Ectodermal cell (in vitro differentiated cells): ENCODE measurements at regions not wholly inside any gene's neighbourhood (a gene's known extent, or its start where the extent isn't known, plus 50 kb on each side); places are given as distances from the start of the nearest gene placed in this dataset.
"Not testable (repeated sequence)": the region's sequence is repeated elsewhere in the genome, so short reads cannot be mapped to it uniquely, and the experiment has no call there.

Source experiments
- H3K27ac ChIP-seq: 2 replicates; pipeline ENCODE4 v1.7.0; 2013; ENCODE audit warnings: mild to moderate bottlenecking, low read depth, low read length; ENCODE audit not compliant: insufficient read depth, poor library complexity, severe bottlenecking
- H3K27me3 ChIP-seq: 2 replicates; pipeline ENCODE4 v1.7.0; 2013; ENCODE audit warnings: mild to moderate bottlenecking, low read length; ENCODE audit not compliant: insufficient read depth, control insufficient read depth, poor library complexity, severe bottlenecking
- H3K36me3 ChIP-seq: one replicate; pipeline ENCODE4 v1.7.0; 2013; ENCODE audit warnings: low read length; ENCODE audit not compliant: control insufficient read depth, insufficient read depth
- H3K4me1 ChIP-seq: one replicate; pipeline ENCODE4 v1.7.0; 2013; ENCODE audit warnings: low read length; ENCODE audit not compliant: control insufficient read depth, insufficient read depth
- H3K4me3 ChIP-seq: 2 replicates; pipeline ENCODE4 v1.7.0; 2013; ENCODE audit warnings: low read depth, low read length, control low read depth; ENCODE audit not compliant: insufficient read depth
- H3K9me3 ChIP-seq: 2 replicates; pipeline ENCODE4 v1.7.0; 2013; ENCODE audit warnings: mild to moderate bottlenecking, low read length, moderate library complexity; ENCODE audit not compliant: control insufficient read depth
- WGBS, 2 experiments: methylation state at CpG; one replicate each; pipeline ENCODE4 v1.1.7; 2013; ENCODE audit warnings: missing lambda C conversion rate in 2 of 2; 5-methylcytosine and 5-hydroxymethylcytosine counted together

DNA sequence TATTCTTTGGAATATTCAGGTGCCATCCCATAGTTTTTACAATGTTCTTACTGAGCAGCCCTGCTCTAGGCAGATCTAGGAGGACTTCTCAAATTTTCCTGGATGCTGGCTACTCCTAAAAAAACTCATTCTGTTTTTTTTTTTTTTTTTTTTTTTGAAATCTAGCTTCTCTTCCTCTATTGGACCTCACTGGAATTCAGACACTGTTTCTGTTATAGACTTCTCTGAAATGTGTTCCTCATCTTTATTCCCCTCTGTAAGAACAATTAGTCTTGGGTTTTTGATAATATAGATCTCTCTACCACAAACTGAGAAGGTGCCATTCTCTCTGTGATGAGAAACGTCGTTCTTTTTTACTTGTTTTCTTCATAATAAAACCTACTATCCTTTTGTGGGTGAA is 115.3 kb upstream of the CCND2 start:
- no peaks in the 10 kb centered on the region for H3K4me1 ChIP-seq
- H3K27me3 ChIP-seq, result no peaks in the 10 kb centered on the region
- H3K9me3 ChIP-seq, result no peaks in the 10 kb centered on the region
- no peaks in the 10 kb centered on the region for H3K36me3 ChIP-seq
- H3K4me3 ChIP-seq, result no peak overlapping the region
- H3K27ac ChIP-seq, result no peak overlapping the region
- 83 to 95% methylated on average over 2 of the region's 2 CpGs for WGBS, 2 experiments

DNA sequence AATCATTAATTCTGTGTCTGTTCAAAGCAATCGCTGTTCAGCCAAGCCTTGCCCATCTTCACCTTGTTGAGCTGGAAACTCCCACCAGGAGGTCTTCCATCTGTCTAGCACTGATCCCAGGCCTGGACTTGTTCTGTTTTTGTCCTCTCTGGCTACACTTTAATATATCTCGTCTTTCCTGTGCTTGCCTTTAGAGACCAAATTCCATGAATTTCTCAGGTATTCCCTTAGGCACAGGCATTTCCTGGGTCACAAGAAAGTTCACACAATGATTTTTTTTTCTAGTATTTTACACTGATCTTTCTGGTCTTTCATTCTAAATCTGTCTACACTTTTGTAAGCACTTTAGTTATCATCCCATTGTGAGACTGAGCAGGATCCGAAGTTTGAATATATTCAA is 116.4 kb upstream of the CCND2 start:
- WGBS, 2 experiments, result 86 to 92% methylated on average over 3 of the region's 3 CpGs
- Histone ChIP-seq H3K4me3 (no peak overlapping the region), H3K27ac (no peak overlapping the region), H3K36me3 (no peaks in the 10 kb centered on the region), H3K9me3 (no peaks in the 10 kb centered on the region), H3K27me3 (no peaks in the 10 kb centered on the region), H3K4me1 (no peaks in the 10 kb centered on the region)

DNA sequence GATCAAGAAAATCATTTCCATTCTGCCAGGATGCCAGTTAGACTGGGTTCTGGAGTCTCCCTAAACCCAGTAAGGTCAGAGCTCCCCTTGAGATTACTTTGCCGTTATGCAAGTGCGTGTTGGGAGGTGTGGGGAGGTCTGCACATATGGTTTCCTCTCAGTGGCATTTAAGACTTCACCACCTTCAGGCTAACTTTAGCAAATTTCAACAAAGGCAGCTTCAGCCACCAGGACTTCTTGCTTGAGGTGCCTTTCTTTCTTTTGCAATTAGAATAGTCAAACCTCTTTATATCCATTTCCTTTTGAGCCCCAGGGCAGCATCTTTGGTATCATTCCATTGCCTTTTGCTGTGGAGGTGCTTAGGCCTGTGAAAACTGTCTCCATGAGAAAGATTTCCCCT is 117.2 kb upstream of the CCND2 start:
- Histone ChIP-seq H3K27ac (no peak overlapping the region), H3K4me3 (no peak overlapping the region), H3K27me3 (no peaks in the 10 kb centered on the region), H3K4me1 (no peaks in the 10 kb centered on the region), H3K36me3 (no peaks in the 10 kb centered on the region), H3K9me3 (no peaks in the 10 kb centered on the region)
- WGBS, 2 experiments, result 85 to 93% methylated on average over 2 of the region's 2 CpGs

DNA sequence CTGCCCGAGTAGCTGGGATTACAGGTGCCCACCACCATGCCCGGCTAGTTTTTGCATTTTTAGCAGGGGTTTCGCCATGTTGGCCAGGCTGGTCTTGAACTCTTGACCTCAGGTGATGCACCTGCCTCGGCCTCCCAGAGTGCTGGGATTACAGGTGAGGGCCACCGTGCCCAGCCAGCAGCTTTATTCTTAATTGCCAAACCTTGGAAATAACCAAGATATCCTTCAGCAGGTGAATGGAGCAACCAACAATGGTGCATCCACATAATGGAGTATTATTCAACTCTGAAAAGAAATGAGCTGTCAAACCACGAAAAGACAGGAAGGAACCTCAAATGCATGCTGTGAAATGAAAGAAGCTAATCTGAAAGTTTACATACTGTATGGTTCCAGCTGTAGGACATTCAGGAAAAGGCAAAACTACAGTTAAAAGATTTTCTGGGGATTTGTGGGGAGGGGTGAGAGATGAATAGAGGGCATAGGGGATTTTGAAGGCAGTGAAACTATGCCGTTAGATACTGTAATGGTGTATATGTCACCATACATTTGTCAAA is 118.8 kb upstream of the CCND2 start:
- 93 to 94% methylated on average over 6 to 7 of the region's 7 CpGs for WGBS, 2 experiments
- Histone ChIP-seq H3K4me3 (no peak overlapping the region), H3K27me3 (no peaks in the 10 kb centered on the region), H3K27ac (no peak overlapping the region), H3K36me3 (no peaks in the 10 kb centered on the region), H3K4me1 (no peaks in the 10 kb centered on the region), H3K9me3 (no peaks in the 10 kb centered on the region)

DNA sequence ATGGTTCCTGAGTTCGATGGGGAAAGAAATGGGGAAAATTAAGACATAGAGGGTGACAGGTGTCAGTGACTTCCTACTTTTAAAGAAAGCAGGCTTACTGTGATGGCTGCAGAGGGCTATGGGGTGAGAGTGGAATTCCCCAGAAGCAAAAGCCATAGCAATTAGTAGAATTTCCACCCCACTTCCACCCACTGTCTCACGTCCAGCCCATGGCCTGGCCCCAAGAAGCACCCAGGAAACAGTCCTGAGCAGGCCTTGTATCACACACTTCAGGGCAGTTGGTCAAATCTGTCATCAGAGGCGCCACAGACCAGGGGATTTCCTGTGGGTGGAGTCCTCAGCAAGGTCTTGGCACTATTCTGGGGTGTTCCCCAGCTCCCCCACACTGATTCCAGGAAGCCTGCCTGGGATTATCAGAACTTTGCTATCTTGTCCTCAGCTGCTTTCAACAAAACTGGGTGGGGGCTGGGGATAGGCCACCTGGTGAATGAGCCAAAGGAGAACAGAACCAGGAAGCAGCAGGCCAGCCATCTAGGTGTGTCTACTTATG is 120.1 kb upstream of the CCND2 start:
- H3K9me3 ChIP-seq, result no peaks in the 10 kb centered on the region
- WGBS, 2 experiments, result 84 to 87% methylated on average over 3 of the region's 3 CpGs
- no peaks in the 10 kb centered on the region for H3K27me3 ChIP-seq

DNA sequence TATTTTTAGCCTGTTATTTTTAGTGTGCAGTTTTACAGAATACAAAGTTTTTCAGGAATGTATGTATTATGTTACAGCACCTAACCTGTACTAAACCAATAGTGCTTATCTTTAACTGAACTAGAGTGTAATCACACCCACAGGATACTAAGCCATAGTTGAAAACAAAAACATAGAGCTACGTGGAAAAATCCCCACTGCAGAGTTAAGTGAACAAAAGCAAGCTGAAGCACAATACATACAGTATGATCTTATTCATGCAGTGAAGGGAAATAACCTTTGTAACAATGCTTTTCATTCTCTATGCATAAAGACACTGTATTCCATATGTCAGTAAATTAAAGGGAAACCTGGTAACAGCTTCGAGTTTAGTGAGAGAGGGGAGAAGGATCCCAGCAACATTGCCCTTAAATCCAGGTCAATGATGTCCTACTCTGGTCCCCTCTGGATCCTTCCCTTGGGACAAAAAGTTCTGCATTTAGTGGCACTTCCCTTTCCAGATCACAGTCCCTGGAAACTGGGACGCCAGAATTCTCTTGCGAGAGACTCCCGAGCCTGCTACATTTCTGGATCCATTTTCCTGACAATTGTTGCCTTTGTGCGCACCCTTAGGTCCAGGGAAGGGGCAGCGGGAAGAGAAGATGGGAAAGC is 121.3 kb upstream of the CCND2 start:
- WGBS, 2 experiments, result 88% methylated on average over 6 to 7 of the region's 7 CpGs

More for the DNA sequence above, 120.1 kb upstream of the CCND2 start:
- Histone ChIP-seq H3K4me1 (no peaks in the 10 kb centered on the region), H3K36me3 (no peaks in the 10 kb centered on the region), H3K27ac (no peak overlapping the region), H3K4me3 (no peak overlapping the region)

DNA sequence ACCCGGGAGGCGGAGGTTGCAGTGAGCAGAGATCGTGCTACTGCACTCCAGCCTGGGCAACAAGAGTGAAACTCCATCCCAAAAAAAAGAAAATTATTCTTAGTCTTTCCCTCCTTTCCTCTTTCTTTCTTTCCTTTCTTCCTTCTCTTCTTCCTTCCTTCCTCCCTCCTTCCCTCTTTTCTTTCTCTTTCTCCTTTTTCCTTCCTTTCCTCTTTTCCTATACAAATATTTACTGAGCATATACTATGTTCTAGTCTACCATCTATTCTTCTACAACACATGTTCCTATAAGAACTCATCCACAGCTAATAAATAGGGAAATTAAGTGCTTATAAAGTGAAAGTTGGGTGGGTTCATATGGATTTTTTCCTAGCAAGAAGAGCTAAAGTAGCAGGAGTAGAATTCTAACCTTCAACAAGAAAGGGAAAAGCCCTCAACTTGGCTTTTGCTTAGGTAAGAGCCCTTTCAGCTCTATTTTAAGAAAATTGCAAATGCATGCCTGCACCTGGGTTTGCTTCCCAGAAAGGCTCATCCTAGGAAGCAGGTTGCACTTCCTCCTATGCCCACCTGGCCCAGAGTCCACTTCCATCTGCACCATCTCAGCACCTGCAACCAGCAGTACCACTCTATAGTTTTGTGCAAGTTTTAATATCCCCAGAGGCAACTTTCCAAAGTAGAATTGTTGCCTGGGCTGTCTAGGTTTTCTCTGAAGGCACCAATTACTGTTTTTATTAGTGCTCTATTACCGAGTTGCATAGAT is 122.0 kb upstream of the CCND2 start:
- H3K27ac ChIP-seq, result no peak overlapping the region
- WGBS, 2 experiments, result 90 to 98% methylated on average over 4 of the region's 4 CpGs
- H3K4me3 ChIP-seq, result no peak overlapping the region
- H3K9me3 ChIP-seq, result no peaks in the 10 kb centered on the region
- no peaks in the 10 kb centered on the region for H3K36me3 ChIP-seq
- H3K4me1 ChIP-seq, result no peaks in the 10 kb centered on the region
- no peaks in the 10 kb centered on the region for H3K27me3 ChIP-seq

More for the DNA sequence above, 121.3 kb upstream of the CCND2 start:
- H3K4me1 ChIP-seq, result no peaks in the 10 kb centered on the region
- no peak overlapping the region for H3K27ac ChIP-seq
- H3K9me3 ChIP-seq, result no peaks in the 10 kb centered on the region
- H3K4me3 ChIP-seq, result no peak overlapping the region
- no peaks in the 10 kb centered on the region for H3K36me3 ChIP-seq
- no peaks in the 10 kb centered on the region for H3K27me3 ChIP-seq

DNA sequence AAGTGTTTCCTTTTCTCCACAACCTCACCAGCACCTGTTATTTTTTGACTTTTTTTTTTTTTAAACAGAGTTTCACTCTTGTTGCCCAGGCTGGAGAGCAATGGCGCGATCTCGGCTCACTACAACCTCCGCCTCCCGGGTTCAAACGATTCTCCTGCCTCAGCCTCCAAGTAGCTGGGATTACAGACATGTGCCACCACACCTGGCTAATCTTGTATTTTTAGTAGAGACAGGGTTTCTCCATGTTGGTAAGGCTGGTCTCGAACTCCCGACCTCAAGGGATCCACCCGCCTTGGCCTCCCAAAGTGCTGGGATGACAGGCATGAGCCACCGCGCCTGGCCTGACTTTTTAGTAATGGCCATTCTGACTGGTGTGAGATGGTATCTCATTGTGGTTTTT is 123.2 kb upstream of the CCND2 start:
- not testable (repeated sequence) for H3K4me3 ChIP-seq, H3K4me1 ChIP-seq, H3K27me3 ChIP-seq, H3K27ac ChIP-seq, H3K9me3 ChIP-seq, H3K36me3 ChIP-seq
- 95 to 97% methylated on average over 11 of the region's 11 CpGs for WGBS, 2 experiments

DNA sequence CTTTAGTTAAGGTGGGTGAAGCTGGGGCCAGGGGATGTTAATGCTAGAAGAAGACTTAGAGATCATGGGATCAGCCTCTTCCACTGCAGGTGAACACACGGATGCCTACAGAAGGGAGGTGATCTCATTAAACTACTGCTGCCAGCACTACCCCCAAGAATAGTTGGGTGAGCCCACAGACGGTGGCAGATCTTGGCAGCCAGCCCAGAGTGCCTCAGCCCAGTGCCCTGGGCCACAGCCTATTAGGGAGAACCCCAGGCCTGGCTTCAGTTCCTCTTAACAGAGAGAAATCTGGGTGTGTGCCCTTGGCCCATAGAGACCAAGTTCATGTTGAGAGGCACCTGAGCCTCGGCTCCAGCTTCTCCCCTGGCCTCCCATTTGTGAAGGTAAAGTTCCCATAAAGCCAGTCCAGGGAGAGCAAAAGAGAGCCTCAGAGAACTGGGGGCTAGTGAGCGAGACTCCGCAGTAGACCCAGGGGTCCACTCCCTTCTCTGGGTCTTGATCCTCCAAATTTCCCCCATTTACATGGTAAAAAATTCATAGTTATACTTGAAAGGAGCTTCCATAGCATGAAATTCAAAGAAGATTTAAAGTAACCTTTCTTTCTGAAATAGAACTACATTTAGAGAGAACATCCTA is 125.0 kb upstream of the CCND2 start:
- Histone ChIP-seq H3K36me3 (no peaks in the 10 kb centered on the region), H3K27me3 (no peaks in the 10 kb centered on the region), H3K4me3 (no peak overlapping the region), H3K27ac (no peak overlapping the region), H3K9me3 (no peaks in the 10 kb centered on the region), H3K4me1 (no peaks in the 10 kb centered on the region)
- WGBS, 2 experiments, result 88 to 96% methylated on average over 5 of the region's 5 CpGs

DNA sequence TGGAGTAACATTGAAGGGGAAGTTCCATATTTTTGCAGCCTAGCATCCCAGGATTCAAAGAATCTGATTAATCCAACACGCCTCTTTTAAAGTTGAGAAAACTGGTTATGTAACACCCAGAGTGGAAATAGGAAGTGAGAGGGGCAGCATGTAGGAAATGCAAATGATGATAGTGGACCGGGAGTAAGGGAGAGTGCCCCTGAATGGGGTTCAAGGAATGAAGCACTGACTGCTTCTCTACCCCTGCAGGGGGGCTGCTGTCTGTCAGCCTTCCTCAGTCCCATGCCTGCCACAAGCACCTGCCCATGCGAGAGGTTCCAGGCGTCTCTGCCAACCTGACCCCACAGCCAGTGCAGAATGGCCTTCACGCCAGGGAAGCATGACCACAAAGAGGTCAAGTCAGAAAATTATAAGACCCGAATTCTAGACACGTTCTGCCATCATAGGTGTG is 126.5 kb upstream of the CCND2 start:
- Histone ChIP-seq H3K4me1 (no peaks in the 10 kb centered on the region), H3K4me3 (no peak overlapping the region), H3K9me3 (no peaks in the 10 kb centered on the region), H3K27ac (no peak overlapping the region), H3K27me3 (no peaks in the 10 kb centered on the region), H3K36me3 (no peaks in the 10 kb centered on the region)
- 65 to 71% methylated on average over 7 of the region's 7 CpGs for WGBS, 2 experiments
